ENCODE measurements at regions not wholly inside any gene's neighbourhood (a gene's known extent, or its start where the extent isn't known, plus 50 kb on each side); places are given as distances from the start of the nearest gene placed in this dataset.

- H3K79me2 ChIP-seq (ENCODE audit: insufficient read depth, low read length) = no peaks in the 10 kb centered on the region
- no peak for DNase-seq (ENCODE audit: insufficient read length, low spot score, missing footprints)
- H3K36me3 ChIP-seq (ENCODE audit: insufficient read depth, low read length) = no peaks in the 10 kb centered on the region
- no peak for TF ChIP-seq CTCF (IDR thresholded peaks at IDR 0.05; ENCODE audit: extremely low read depth, low read depth, low read length)
- H3K27ac ChIP-seq (ENCODE audit: low read depth, low read length) = no peak overlapping the region
- H2AFZ ChIP-seq (ENCODE audit: low read length) = no peak overlapping the region
- no peaks in the 10 kb centered on the region for H3K9me3 ChIP-seq (ENCODE audit: low read depth, low read length)
- H3K27me3 ChIP-seq (ENCODE audit: insufficient read depth, low read length) = no peaks in the 10 kb centered on the region
- H3K4me3 ChIP-seq (ENCODE audit: insufficient read depth, low read length) = no peak overlapping the region
- no peak overlapping the region for H3K4me2 ChIP-seq (ENCODE audit: insufficient read depth, low read length)
- H3K4me1 ChIP-seq (ENCODE audit: insufficient read depth, low read length) = no peaks in the 10 kb centered on the region
- no peaks in the 10 kb centered on the region for H4K20me1 ChIP-seq (ENCODE audit: insufficient read depth, low read length)
Measured at GRCh38 chr18:6547476-6547875, 132.8 kb upstream of the L3MBTL4 start.

- Histone ChIP-seq H3K27me3 (ENCODE audit: insufficient read depth, low read length) (no peaks in the 10 kb centered on the region), H3K4me2 (ENCODE audit: insufficient read depth, low read length) (no peak overlapping the region), H3K4me3 (ENCODE audit: insufficient read depth, low read length) (no peak overlapping the region), H3K79me2 (ENCODE audit: insufficient read depth, low read length) (no peaks in the 10 kb centered on the region), H2AFZ (ENCODE audit: low read length) (no peak overlapping the region), H3K9me3 (ENCODE audit: low read depth, low read length) (no peaks in the 10 kb centered on the region), H3K27ac (ENCODE audit: low read depth, low read length) (no peak overlapping the region), H3K36me3 (ENCODE audit: insufficient read depth, low read length) (no peaks in the 10 kb centered on the region), H4K20me1 (ENCODE audit: insufficient read depth, low read length) (no peaks in the 10 kb centered on the region), H3K4me1 (ENCODE audit: insufficient read depth, low read length) (no peaks in the 10 kb centered on the region)
- DNase-seq (ENCODE audit: insufficient read length, low spot score, missing footprints) = no peak
- no peak for TF ChIP-seq CTCF (IDR thresholded peaks at IDR 0.05; ENCODE audit: extremely low read depth, low read depth, low read length)
Measured at GRCh38 chr18:6553234-6553900, 138.7 kb upstream of the L3MBTL4 start.

- Histone ChIP-seq H3K79me2 (ENCODE audit: insufficient read depth, low read length) (no peaks in the 10 kb centered on the region), H3K4me3 (ENCODE audit: insufficient read depth, low read length) (no peak overlapping the region), H3K4me2 (ENCODE audit: insufficient read depth, low read length) (no peak overlapping the region), H3K27ac (ENCODE audit: low read depth, low read length) (no peak overlapping the region), H4K20me1 (ENCODE audit: insufficient read depth, low read length) (no peaks in the 10 kb centered on the region), H3K9me3 (ENCODE audit: low read depth, low read length) (no peaks in the 10 kb centered on the region), H3K27me3 (ENCODE audit: insufficient read depth, low read length) (peaks cover 2% of the 10 kb centered on the region), H2AFZ (ENCODE audit: low read length) (no peak overlapping the region), H3K4me1 (ENCODE audit: insufficient read depth, low read length) (no peaks in the 10 kb centered on the region), H3K36me3 (ENCODE audit: insufficient read depth, low read length) (no peaks in the 10 kb centered on the region)
- no peak for TF ChIP-seq CTCF (IDR thresholded peaks at IDR 0.05; ENCODE audit: extremely low read depth, low read depth, low read length)
- DNase-seq (ENCODE audit: insufficient read length, low spot score, missing footprints) = no peak
Measured at GRCh38 chr18:6557057-6557769, 142.5 kb upstream of the L3MBTL4 start.

- TF ChIP-seq CTCF (IDR thresholded peaks at IDR 0.05; ENCODE audit: extremely low read depth, low read depth, low read length) = no peak
Measured at GRCh38 chr18:6557770-6558248, 143.1 kb upstream of the L3MBTL4 start.

More at GRCh38 chr18:6557770-6558248, 143.1 kb upstream of the L3MBTL4 start:
- H3K4me1 ChIP-seq (ENCODE audit: insufficient read depth, low read length) = no peaks in the 10 kb centered on the region
- no peaks in the 10 kb centered on the region for H3K9me3 ChIP-seq (ENCODE audit: low read depth, low read length)
- no peaks in the 10 kb centered on the region for H3K79me2 ChIP-seq (ENCODE audit: insufficient read depth, low read length)
- H3K27me3 ChIP-seq (ENCODE audit: insufficient read depth, low read length) = peaks cover 2% of the 10 kb centered on the region
- H2AFZ ChIP-seq (ENCODE audit: low read length) = no peak overlapping the region
- no peaks in the 10 kb centered on the region for H4K20me1 ChIP-seq (ENCODE audit: insufficient read depth, low read length)
- no peak for DNase-seq (ENCODE audit: insufficient read length, low spot score, missing footprints)
- no peaks in the 10 kb centered on the region for H3K36me3 ChIP-seq (ENCODE audit: insufficient read depth, low read length)
- H3K27ac ChIP-seq (ENCODE audit: low read depth, low read length) = no peak overlapping the region
- no peak overlapping the region for H3K4me2 ChIP-seq (ENCODE audit: insufficient read depth, low read length)
- no peak overlapping the region for H3K4me3 ChIP-seq (ENCODE audit: insufficient read depth, low read length)
